Femur (tissue), 1 donor: ENCODE measurements at regions not wholly inside any gene's neighbourhood (a gene's known extent, or its start where the extent isn't known, plus 50 kb on each side); places are given as distances from the start of the nearest gene placed in this dataset.

Source experiments
- DNase-seq: peaks from one replicate; pipeline ENCODE4 v3.0.0-alpha.2; 2017

- no peak for DNase-seq
Measured at GRCh38 chr9:24488896-24489295, 56.8 kb downstream of the IZUMO3 start.

GRCh38 chr9:24487946-24488345 is 57.8 kb downstream of the IZUMO3 start:
- DNase-seq = no peak

DNA sequence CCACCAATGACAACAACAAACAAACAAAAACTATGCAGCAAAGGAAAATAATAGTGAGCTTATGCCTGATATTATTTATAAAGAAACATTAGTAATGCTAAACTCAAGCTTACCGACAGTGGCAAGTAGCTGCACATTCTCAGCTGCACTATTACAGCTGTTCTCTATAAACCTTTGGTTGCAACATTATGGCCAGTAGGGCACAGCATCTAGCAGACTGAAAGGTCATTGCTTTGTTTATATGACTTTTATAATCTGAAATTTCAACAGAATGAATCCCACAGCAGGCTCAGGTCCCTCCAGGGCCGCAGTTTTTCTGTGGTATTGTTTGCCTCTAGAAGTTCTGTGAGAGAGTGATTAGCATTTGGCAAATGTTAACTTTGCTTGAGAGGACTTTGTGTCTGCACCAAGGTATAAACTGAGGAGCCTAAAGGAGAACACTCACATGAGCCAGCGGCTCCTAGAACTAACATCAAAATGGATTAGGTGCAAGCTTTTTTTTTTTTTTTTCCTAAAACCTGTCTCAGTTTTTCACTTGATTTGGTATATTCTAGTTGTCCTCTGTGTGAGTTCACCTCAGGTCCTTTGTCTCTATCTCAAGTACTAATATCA is 58.3 kb downstream of the IZUMO3 start:
- DNase-seq = no peak

GRCh38 chr9:24479361-24480059 is 66.2 kb downstream of the IZUMO3 start:
- DNase-seq = peak; percentile 61

GRCh38 chr9:24464319-24464951 is 81.3 kb downstream of the IZUMO3 start:
- no peak for DNase-seq

GRCh38 chr9:24462951-24463350 is 82.7 kb downstream of the IZUMO3 start:
- DNase-seq = no peak

- DNase-seq = no peak
Measured at GRCh38 chr9:24460781-24461180, 84.9 kb downstream of the IZUMO3 start.

- no peak for DNase-seq
Measured at GRCh38 chr9:24459953-24460352, 85.7 kb downstream of the IZUMO3 start.

- DNase-seq = no peak
Measured at GRCh38 chr9:24451346-24451745, 94.4 kb downstream of the IZUMO3 start.

DNA sequence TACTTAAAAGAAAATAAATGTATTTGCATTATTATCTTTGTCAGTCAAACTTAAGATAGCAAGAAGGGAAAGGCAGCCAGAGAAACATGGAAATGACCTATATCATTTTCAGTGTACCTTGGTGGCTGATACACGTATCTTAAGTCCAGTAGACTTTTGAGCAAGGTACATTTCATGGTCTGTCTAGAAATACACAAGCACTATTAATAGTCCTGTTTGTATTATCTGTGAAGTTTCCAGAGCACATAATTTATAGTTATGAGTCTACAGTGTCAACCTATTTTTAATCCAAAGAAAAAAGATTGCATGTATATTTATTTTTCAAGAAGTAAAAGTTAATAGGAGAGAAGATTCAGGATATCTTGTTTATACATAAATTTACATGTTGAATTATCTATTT is 95.7 kb downstream of the IZUMO3 start:
- DNase-seq = no peak

DNA sequence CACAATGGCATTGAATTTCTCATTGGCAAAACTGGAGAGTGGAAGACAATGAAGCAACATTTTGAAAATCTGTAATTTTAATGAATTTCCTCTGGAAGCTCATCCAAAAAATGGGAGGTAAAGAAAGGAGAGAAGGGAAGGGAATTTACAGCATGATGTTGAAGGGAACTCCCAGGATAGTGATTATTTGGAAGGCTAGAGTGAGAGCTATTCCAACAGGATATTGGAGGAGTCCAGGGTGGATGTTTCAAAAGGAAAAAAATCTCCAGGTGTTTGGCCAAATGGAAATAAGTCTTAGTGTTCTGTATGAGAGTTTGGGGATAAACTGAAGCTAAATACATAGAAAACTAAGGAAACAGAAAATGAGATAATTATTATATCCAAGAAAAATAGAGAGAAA is 106.2 kb downstream of the IZUMO3 start:
- DNase-seq = peak; percentile 21

GRCh38 chr9:24438876-24439275 is 106.8 kb downstream of the IZUMO3 start:
- DNase-seq = no peak

DNA sequence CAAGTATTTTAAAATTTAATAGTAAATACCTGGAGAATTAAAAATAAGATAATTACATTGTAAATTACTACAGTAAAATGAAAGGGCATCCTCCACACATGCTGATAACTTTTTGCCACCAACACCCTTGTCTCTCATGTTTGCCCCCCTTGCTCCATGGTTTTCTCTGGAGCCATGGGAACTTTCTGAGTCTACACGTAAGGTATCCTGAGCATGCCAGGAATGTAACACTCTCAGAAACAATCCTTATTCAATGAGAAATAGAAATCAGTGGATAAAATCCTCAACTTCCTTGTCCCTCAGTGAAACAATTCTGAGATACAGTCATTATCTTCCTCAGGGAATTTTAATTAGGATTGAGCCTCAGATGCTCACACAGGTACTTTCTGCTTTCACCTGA is 108.9 kb downstream of the IZUMO3 start:
- DNase-seq = no peak

DNA sequence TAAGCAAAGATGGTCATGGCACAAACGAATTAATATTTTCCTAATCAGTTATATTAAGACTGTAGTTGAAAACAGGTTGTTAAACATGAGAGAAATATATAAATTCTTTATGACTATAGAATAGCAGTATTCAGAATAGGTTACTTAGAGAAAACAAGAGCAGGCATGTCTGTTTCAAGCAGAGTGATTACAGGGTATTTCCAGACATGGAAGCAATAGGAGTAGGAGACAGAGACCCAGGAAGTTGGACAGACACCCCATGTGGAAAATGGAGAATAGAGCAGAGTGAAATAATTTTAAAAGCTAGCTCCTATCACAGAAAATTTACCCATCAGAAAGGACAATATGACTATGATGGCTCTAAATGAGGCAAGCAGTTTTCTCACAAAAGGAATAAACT is 111.5 kb downstream of the IZUMO3 start:
- no peak for DNase-seq

- DNase-seq = no peak
Measured at GRCh38 chr9:24416136-24416535, 129.6 kb downstream of the IZUMO3 start.

DNA sequence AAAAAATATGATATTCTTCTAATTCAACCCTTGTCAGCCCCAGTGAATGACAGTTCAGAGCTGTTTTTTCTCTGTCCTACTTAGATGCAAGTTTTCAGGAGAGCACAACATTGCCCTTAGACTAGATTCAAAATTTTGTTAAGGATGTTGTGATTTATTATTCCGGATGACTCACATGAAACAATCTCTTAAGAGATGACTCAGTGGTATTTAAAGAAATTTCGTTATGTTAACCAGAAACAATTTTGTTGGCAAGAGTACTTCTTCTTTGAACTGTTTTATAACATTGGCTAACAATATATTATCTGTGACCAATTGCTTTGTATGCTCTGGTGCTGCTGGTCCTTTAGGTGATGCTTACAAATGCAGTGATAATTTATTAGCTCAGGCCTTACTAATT is 132.0 kb downstream of the IZUMO3 start:
- DNase-seq = no peak

DNA sequence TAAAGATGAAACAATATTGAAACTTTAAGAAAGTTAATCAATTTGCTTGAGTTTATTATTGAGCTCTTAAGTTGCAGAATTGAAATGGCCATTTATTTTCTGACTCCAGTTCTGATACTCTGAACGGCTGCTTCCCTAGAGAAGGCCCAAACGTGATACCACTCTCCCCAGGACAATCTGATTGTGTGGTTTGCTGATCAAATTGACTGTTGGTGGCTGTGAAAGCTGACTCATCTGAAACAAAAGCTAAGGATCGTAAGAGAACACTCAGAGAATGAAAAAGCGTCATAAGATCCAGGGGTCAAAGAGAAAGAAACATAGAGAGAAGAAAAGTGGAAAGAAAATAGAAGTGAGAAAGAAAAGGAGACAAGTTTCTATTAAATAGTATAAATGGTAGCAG is 147.2 kb downstream of the IZUMO3 start:
- no peak for DNase-seq

DNA sequence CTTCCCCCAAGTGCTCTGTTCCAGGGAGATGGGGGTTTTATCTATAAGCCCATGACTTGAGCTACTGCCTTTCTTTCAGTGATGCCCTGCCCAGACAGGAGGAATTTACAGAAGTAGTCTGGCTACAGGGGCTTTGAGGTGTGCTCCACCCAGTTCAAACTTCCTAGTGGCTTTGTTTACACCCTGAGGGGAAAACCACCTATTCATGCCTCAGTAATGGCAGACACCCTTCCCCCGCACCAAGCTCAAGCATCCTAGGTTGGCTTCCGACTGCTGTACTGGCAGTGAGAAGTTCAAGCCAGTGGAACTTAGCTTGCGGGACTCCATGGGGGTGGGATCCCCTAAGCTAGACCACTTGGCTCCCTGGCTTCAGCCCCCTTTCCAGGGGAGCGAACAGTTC is 154.6 kb downstream of the IZUMO3 start:
- no peak for DNase-seq

GRCh38 chr9:24385077-24385476 is 160.6 kb downstream of the IZUMO3 start:
- DNase-seq = no peak

DNA sequence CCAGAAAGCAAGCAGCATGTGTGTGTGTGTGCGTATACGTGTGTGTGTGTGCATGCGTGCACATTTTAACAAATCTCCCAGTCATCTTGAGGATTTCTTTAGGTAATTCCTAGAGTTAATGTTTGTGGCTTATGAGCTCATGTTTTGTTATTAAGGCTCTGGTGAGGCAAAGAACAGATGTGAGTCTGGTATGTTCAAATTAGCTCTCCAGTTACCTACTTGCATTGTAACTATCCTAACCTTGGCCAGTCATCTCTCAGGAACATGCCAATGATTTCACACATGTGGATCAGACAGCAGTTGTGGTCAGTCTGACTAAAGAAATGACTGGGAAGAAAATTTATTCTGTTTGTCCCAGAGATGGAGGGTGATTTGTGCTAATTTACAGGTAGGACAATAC is 163.1 kb downstream of the IZUMO3 start:
- DNase-seq = no peak

GRCh38 chr9:24381205-24381604 is 164.5 kb downstream of the IZUMO3 start:
- DNase-seq = no peak

GRCh38 chr9:24359046-24359445 is 186.7 kb downstream of the IZUMO3 start:
- DNase-seq = no peak

DNA sequence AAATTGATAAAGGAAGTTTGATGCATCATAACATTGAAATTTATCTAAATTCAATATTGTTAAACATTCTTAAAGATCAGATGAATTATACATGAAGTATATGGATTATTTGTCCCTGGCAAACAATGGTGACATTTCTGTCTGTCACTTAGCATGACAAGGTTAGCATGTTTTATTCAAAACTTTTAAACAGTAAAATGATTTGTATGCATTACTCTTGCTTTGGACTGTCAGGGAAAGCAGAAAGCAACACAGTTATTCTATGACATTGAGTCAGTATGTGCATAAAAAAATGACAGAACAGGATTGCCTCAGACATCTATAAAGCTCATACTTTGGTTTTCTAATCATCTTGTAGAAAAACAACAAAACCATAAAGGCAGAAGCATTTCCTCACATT is 193.7 kb downstream of the IZUMO3 start:
- DNase-seq = no peak

DNA sequence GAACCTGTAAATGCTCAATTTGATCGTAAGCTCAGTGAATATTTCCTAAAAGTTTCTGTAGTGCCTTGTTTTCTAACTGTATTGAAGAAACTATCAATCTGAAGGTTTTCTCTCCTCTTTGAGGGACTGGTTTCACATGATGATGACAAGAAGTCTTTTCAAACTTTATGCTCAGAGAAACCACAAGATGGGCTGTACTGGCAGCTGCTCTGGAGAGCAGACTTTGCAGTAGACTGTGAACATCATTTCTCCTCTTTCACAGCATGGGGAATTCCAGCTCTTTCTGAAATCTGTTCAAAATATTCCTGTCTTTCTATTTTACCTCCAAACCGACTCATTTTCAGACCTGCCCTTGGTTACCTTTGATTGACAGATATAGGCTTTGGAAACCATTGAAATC is 194.4 kb downstream of the IZUMO3 start:
- no peak for DNase-seq

GRCh38 chr9:24342457-24342856 is 203.2 kb downstream of the IZUMO3 start:
- DNase-seq = no peak
